ENCODE measurements at regions not wholly inside any gene's neighbourhood (a gene's known extent, or its start where the extent isn't known, plus 50 kb on each side); places are given as distances from the start of the nearest gene placed in this dataset.
"Not testable (repeated sequence)": the region's sequence is repeated elsewhere in the genome, so short reads cannot be mapped to it uniquely, and the experiment has no call there.

- H3K4me3 ChIP-seq (ENCODE audit: low read length); H3K27me3 ChIP-seq (ENCODE audit: low read depth, low read length); H3K4me2 ChIP-seq (ENCODE audit: low read length); H3K27ac ChIP-seq (ENCODE audit: low read length); H4K20me1 ChIP-seq (ENCODE audit: insufficient read depth, low read length); H3K9me3 ChIP-seq (ENCODE audit: insufficient read depth, low read length); H3K79me2 ChIP-seq (ENCODE audit: low read length); H3K9ac ChIP-seq (ENCODE audit: low read length); H2AFZ ChIP-seq (ENCODE audit: low read depth, low read length); H3K36me3 ChIP-seq (replicated peaks; ENCODE audit: low read depth, low read length); H3K4me1 ChIP-seq (ENCODE audit: low read length): not testable (repeated sequence)
Observed at GRCh38 chr2:89610927-89611515, 919.5 kb downstream of the RPIA start.

GRCh38 chr2:89611710-89612109 lies 920.2 kb downstream of the RPIA start:
- H3K9me3 ChIP-seq (ENCODE audit: insufficient read depth, low read length); H3K79me2 ChIP-seq (ENCODE audit: low read length); H4K20me1 ChIP-seq (ENCODE audit: insufficient read depth, low read length); H3K9ac ChIP-seq (ENCODE audit: low read length); H3K4me2 ChIP-seq (ENCODE audit: low read length); H3K27me3 ChIP-seq (ENCODE audit: low read depth, low read length); H3K4me3 ChIP-seq (ENCODE audit: low read length); H3K4me1 ChIP-seq (ENCODE audit: low read length); H2AFZ ChIP-seq (ENCODE audit: low read depth, low read length); H3K27ac ChIP-seq (ENCODE audit: low read length); H3K36me3 ChIP-seq (replicated peaks; ENCODE audit: low read depth, low read length): not testable (repeated sequence)

GRCh38 chr2:89649268-89649667 lies 957.8 kb downstream of the RPIA start:
- H3K4me1 ChIP-seq (ENCODE audit: low read length); H3K36me3 ChIP-seq (replicated peaks; ENCODE audit: low read depth, low read length); H3K9ac ChIP-seq (ENCODE audit: low read length); H4K20me1 ChIP-seq (ENCODE audit: insufficient read depth, low read length); H3K4me2 ChIP-seq (ENCODE audit: low read length); H3K79me2 ChIP-seq (ENCODE audit: low read length); H3K4me3 ChIP-seq (ENCODE audit: low read length); H3K9me3 ChIP-seq (ENCODE audit: insufficient read depth, low read length); H3K27me3 ChIP-seq (ENCODE audit: low read depth, low read length); H3K27ac ChIP-seq (ENCODE audit: low read length); H2AFZ ChIP-seq (ENCODE audit: low read depth, low read length): not testable (repeated sequence)

- not testable (repeated sequence) for H3K9me3 ChIP-seq (ENCODE audit: insufficient read depth, low read length); H3K36me3 ChIP-seq (replicated peaks; ENCODE audit: low read depth, low read length); H2AFZ ChIP-seq (ENCODE audit: low read depth, low read length); H3K27ac ChIP-seq (ENCODE audit: low read length); H3K4me2 ChIP-seq (ENCODE audit: low read length); H3K9ac ChIP-seq (ENCODE audit: low read length); H3K27me3 ChIP-seq (ENCODE audit: low read depth, low read length); H3K4me3 ChIP-seq (ENCODE audit: low read length); H3K4me1 ChIP-seq (ENCODE audit: low read length); H4K20me1 ChIP-seq (ENCODE audit: insufficient read depth, low read length); H3K79me2 ChIP-seq (ENCODE audit: low read length)
Observed at GRCh38 chr2:89679254-89679653, 987.8 kb downstream of the RPIA start.
